AG04449 (cell line): ENCODE measurements at regions not wholly inside any gene's neighbourhood (a gene's known extent, or its start where the extent isn't known, plus 50 kb on each side); places are given as distances from the start of the nearest gene placed in this dataset.

ENCODE experiments used
- CTCF ChIA-PET: fragments of 350-600 bp; formaldehyde crosslinking; extraction: SDS; loops from one replicate; lab custom pipeline; 2021; ENCODE audit warnings: antibody characterized with exemption; lab: Yijun Ruan, JAX
- POLR2A ChIA-PET: fragments of 400-600, 350-600 bp; formaldehyde crosslinking; extraction: SDS; loops from one replicate; lab custom pipeline; 2020; ENCODE audit warnings: antibody characterized with exemption, inconsistent platforms; lab: Yijun Ruan, JAX
- DNase-seq: peaks from one replicate; pipeline ENCODE4 v3.0.0-alpha.2; 2010; ENCODE audit warnings: low read depth, low spot score
- H3K4me3 ChIP-seq: 2 replicates; pipeline ENCODE4 v1.5.1; 2011; ENCODE audit warnings: low read depth, mild to moderate bottlenecking, control low read depth, low read length
- TF ChIP-seq, protein P1 (sequence below): IDR thresholded peaks from one replicate; pipeline ENCODE4 v1.5.1; 2011; ENCODE audit warnings: mild to moderate bottlenecking, moderate library complexity, low read length, control low read depth, inconsistent platforms; ENCODE audit not compliant: insufficient read depth; ENCODE audit errors: missing control alignments

- POLR2A ChIA-PET, result no interaction called here
- H3K4me3 ChIP-seq, result no peak overlapping the region
- CTCF ChIA-PET, result no interaction called here
- TF ChIP-seq, protein P1, sequence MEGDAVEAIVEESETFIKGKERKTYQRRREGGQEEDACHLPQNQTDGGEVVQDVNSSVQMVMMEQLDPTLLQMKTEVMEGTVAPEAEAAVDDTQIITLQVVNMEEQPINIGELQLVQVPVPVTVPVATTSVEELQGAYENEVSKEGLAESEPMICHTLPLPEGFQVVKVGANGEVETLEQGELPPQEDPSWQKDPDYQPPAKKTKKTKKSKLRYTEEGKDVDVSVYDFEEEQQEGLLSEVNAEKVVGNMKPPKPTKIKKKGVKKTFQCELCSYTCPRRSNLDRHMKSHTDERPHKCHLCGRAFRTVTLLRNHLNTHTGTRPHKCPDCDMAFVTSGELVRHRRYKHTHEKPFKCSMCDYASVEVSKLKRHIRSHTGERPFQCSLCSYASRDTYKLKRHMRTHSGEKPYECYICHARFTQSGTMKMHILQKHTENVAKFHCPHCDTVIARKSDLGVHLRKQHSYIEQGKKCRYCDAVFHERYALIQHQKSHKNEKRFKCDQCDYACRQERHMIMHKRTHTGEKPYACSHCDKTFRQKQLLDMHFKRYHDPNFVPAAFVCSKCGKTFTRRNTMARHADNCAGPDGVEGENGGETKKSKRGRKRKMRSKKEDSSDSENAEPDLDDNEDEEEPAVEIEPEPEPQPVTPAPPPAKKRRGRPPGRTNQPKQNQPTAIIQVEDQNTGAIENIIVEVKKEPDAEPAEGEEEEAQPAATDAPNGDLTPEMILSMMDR, result no peak
- DNase-seq, result no peak
Observed at GRCh38 chr12:28941248-28941647, 207.8 kb upstream of the FAR2 start.

DNA sequence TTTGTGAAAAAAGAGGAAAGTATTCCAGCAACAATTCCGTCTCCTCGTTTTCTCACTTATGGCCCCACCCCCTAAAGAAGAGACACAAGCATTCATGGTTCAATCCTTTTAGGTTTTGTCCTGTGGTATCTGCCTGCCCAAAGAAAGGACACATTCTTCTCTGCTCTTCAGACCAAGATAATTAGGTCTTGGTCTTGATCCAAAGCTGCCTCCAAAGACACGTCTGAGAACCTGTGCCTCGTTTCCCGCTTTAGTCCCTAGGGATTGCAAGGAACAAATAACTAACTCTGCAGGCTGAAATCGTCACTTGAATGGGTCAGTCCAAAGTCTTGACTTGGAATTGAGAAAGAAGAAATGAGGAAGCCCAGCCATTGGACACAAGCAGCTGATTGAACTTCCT is 202.7 kb upstream of the FAR2 start:
- CTCF ChIA-PET, result interaction anchor here (1.2 kb wide), 1 partner anchor 74 kb away, joined by 3 read pairs; no protein-coding TSS in a partner anchor
- POLR2A ChIA-PET, result no interaction called here
- TF ChIP-seq, protein P1, result no peak
- no peak for DNase-seq
- no peak overlapping the region for H3K4me3 ChIP-seq

DNA sequence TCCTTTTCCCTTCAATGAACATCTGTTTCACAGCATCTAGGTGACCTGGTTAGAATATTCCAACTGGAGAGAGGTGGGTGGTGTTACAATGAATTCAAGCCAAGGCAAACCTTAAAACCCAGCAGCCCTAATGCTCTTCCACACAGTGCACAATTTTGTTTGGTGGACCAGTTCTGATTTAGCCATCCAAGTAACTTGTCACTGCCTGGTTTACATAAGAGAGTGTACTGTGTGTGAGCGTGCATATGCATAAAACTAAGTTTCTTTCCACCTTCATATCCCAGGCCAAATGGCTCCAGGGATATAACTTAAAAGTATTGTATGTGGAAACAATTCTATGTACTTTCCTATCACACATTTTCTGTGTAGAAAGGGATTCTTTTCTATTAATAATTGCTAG is 200.4 kb upstream of the FAR2 start:
- CTCF ChIA-PET, result no interaction called here
- TF ChIP-seq, protein P1, result no peak
- POLR2A ChIA-PET, result no interaction called here

GRCh38 chr12:28949184-28949583 is 199.9 kb upstream of the FAR2 start:
- TF ChIP-seq, protein P1, result no peak
- DNase-seq, result no peak
- ChIA-PET POLR2A (no interaction called here), CTCF (interaction anchor here (0.9 kb wide), 1 partner anchor 14 kb away, joined by 4 read pairs; no protein-coding TSS in a partner anchor)
- H3K4me3 ChIP-seq, result no peak overlapping the region

More for the DNA sequence above, 200.4 kb upstream of the FAR2 start:
- no peak overlapping the region for H3K4me3 ChIP-seq
- no peak for DNase-seq

- TF ChIP-seq, protein P1, result no peak
- no peak overlapping the region for H3K4me3 ChIP-seq
- DNase-seq, result no peak
- ChIA-PET POLR2A (no interaction called here), CTCF (interaction anchor here (0.6 to 0.9 kb wide), 2 partner anchors 13 to 48 kb away, joined by 3 to 4 read pairs; no protein-coding TSS in a partner anchor)
Observed at GRCh38 chr12:28950049-28950448, 199.0 kb upstream of the FAR2 start.

- POLR2A ChIA-PET, result no interaction called here
- TF ChIP-seq, protein P1, result no peak
- CTCF ChIA-PET, result no interaction called here
- no peak overlapping the region for H3K4me3 ChIP-seq
- no peak for DNase-seq
Observed at GRCh38 chr12:28951935-28952334, 197.1 kb upstream of the FAR2 start.
